ENCODE measurements at regions not wholly inside any gene's neighbourhood (a gene's known extent, or its start where the extent isn't known, plus 50 kb on each side); places are given as distances from the start of the nearest gene placed in this dataset.

- H3K36me3 ChIP-seq (ENCODE audit: low read depth, low read length), result no peaks in the 10 kb centered on the region
- no peak overlapping the region for H3K4me2 ChIP-seq (ENCODE audit: low read length)
- ChIA-PET POLR2A (ENCODE audit: unreplicated experiment) (no interaction called here), CTCF (no interaction called here)
- H3K79me2 ChIP-seq (ENCODE audit: low read length), result no peaks in the 10 kb centered on the region
- no TSS peak for BruUV-seq (replicated peaks)
- H3F3A ChIP-seq (ENCODE audit: low read length, unreplicated experiment), result no peaks in the 10 kb centered on the region
- TF ChIP-seq CTCF (conservative IDR thresholded peaks at IDR 0.05; ENCODE audit: low read depth, low read length) (no peak), EZH2 (IDR thresholded peaks at IDR 0.05; ENCODE audit: low read length, unreplicated experiment) (no peak)
- peaks cover 4% of the 10 kb centered on the region; the same call in 1 of the 2 replicates for H3K27me3 ChIP-seq (ENCODE audit: low read length)
- DNase-seq (no peak), ATAC-seq (no peak)
- H3K9me2 ChIP-seq (replicated peaks; ENCODE audit: low read length), result no peaks in the 10 kb centered on the region
- no peak overlapping the region for H2AFZ ChIP-seq (ENCODE audit: low read length)
- H3K9me3 ChIP-seq (ENCODE audit: low read length), result no peaks in the 10 kb centered on the region
- H3K4me1 ChIP-seq (ENCODE audit: insufficient read depth, low read length), result no peaks in the 10 kb centered on the region
- H4K20me1 ChIP-seq (ENCODE audit: low read length), result no peaks in the 10 kb centered on the region
- no peak overlapping the region for H3K27ac ChIP-seq (ENCODE audit: low read length)
- no peak overlapping the region for H3K9ac ChIP-seq (ENCODE audit: low read length)
- no peak overlapping the region for H3K4me3 ChIP-seq (ENCODE audit: low read length)
- intact Hi-C loops (cut with micrococcal nuclease), result no loop called here
These were observed 221.7 kb downstream of the HHIPL2 start for GRCh38 chr1:222326006-222326709.

GRCh38 chr1:222325506-222325905 lies 222.4 kb downstream of the HHIPL2 start:
- no peaks in the 10 kb centered on the region for H3F3A ChIP-seq (ENCODE audit: low read length, unreplicated experiment)
- ATAC-seq (no peak), DNase-seq (no peak)
- peaks cover 7% of the 10 kb centered on the region; the same call in 1 of the 2 replicates for H3K27me3 ChIP-seq (ENCODE audit: low read length)
- H3K36me3 ChIP-seq (ENCODE audit: low read depth, low read length), result no peaks in the 10 kb centered on the region
- H2AFZ ChIP-seq (ENCODE audit: low read length), result no peak overlapping the region
- no TSS peak for BruUV-seq (replicated peaks)
- ChIA-PET POLR2A (ENCODE audit: unreplicated experiment) (no interaction called here), CTCF (no interaction called here)
- H3K9me2 ChIP-seq (replicated peaks; ENCODE audit: low read length), result no peaks in the 10 kb centered on the region
- intact Hi-C loops (cut with micrococcal nuclease), result no loop called here
- H3K4me2 ChIP-seq (ENCODE audit: low read length), result no peak overlapping the region
- no peak overlapping the region for H3K9ac ChIP-seq (ENCODE audit: low read length)
- H3K4me1 ChIP-seq (ENCODE audit: insufficient read depth, low read length), result no peaks in the 10 kb centered on the region
- no peak overlapping the region for H3K4me3 ChIP-seq (ENCODE audit: low read length)
- no peaks in the 10 kb centered on the region for H3K9me3 ChIP-seq (ENCODE audit: low read length)
- no peaks in the 10 kb centered on the region for H4K20me1 ChIP-seq (ENCODE audit: low read length)
- H3K27ac ChIP-seq (ENCODE audit: low read length), result no peak overlapping the region
- TF ChIP-seq CTCF (conservative IDR thresholded peaks at IDR 0.05; ENCODE audit: low read depth, low read length), result no peak
- TF ChIP-seq EZH2phosphoT487 (IDR thresholded peaks at IDR 0.05; ENCODE audit: borderline replicate concordance, low read length), result no peak
- TF ChIP-seq EZH2 (IDR thresholded peaks at IDR 0.05; ENCODE audit: low read length, unreplicated experiment), result no peak
- no peaks in the 10 kb centered on the region for H3K79me2 ChIP-seq (ENCODE audit: low read length)

- TF ChIP-seq EZH2 (IDR thresholded peaks at IDR 0.05; ENCODE audit: low read length, unreplicated experiment), result no peak
- TF ChIP-seq CTCF (conservative IDR thresholded peaks at IDR 0.05; ENCODE audit: low read depth, low read length), result no peak
- TF ChIP-seq EZH2phosphoT487 (IDR thresholded peaks at IDR 0.05; ENCODE audit: borderline replicate concordance, low read length), result no peak
- ChIA-PET POLR2A (ENCODE audit: unreplicated experiment) (no interaction called here), CTCF (no interaction called here)
- Histone ChIP-seq H3K4me3 (ENCODE audit: low read length) (no peak overlapping the region), H3K4me1 (ENCODE audit: insufficient read depth, low read length) (no peaks in the 10 kb centered on the region), H3K9me2 (replicated peaks; ENCODE audit: low read length) (no peaks in the 10 kb centered on the region), H3K79me2 (ENCODE audit: low read length) (no peaks in the 10 kb centered on the region), H3K36me3 (ENCODE audit: low read depth, low read length) (no peaks in the 10 kb centered on the region), H3K27me3 (ENCODE audit: low read length) (peaks cover 42% of the 10 kb centered on the region), H2AFZ (ENCODE audit: low read length) (no peak overlapping the region), H3K27ac (ENCODE audit: low read length) (no peak overlapping the region), H4K20me1 (ENCODE audit: low read length) (no peaks in the 10 kb centered on the region), H3F3A (ENCODE audit: low read length, unreplicated experiment) (no peaks in the 10 kb centered on the region), H3K4me2 (ENCODE audit: low read length) (no peak overlapping the region), H3K9ac (ENCODE audit: low read length) (no peak overlapping the region), H3K9me3 (ENCODE audit: low read length) (no peaks in the 10 kb centered on the region)
- DNase-seq, result no peak
- intact Hi-C loops (cut with micrococcal nuclease), result no loop called here
- no peak for ATAC-seq
- no TSS peak for BruUV-seq (replicated peaks)
These were observed 233.1 kb downstream of the HHIPL2 start for GRCh38 chr1:222314839-222315238.

All from PC-3 (cell line).